Naive thymus-derived CD4-positive, alpha-beta T cell (primary cell): ENCODE measurements at regions not wholly inside any gene's neighbourhood (a gene's known extent, or its start where the extent isn't known, plus 50 kb on each side); places are given as distances from the start of the nearest gene placed in this dataset.
"Not testable (repeated sequence)": the region's sequence is repeated elsewhere in the genome, so short reads cannot be mapped to it uniquely, and the experiment has no call there.

ENCODE experiments used
- ATAC-seq: fragments of 150-1000 bp; cut with Tn5 transposase; 2 replicates; pipeline ENCODE4 v1.10.0; 2021; ENCODE audit warnings: mild to moderate bottlenecking, moderate library complexity
- CTCF ChIA-PET: fragments of 350-600 bp; sonication (Branson Sonifier 250); formaldehyde crosslinking; loops from one replicate; lab custom pipeline; 2021; ENCODE audit warnings: antibody characterized with exemption; lab: Charles Lee
- POLR2A ChIA-PET: fragments of 350-600 bp; sonication (Branson Sonifier 250); formaldehyde crosslinking; loops from one replicate; lab custom pipeline; 2021; ENCODE audit warnings: antibody characterized with exemption, inconsistent platforms; lab: Charles Lee
- DNase-seq, 9 donors: peaks; one replicate each; pipeline versions ENCODE4 v3.0.0 to v3.0.0-alpha.2; 2020 to 2022; ENCODE audit warnings: mixed read lengths in 1 of 9
- H3K27ac ChIP-seq: one replicate; pipeline ENCODE4 v1.7.0; 2013; ENCODE audit warnings: mild to moderate bottlenecking, low read depth, low read length, moderate library complexity
- H3K27me3 ChIP-seq, 2 donors: one replicate each; pipeline ENCODE4 v1.7.0; 2013; ENCODE audit warnings: low read length in 2 of 2, mild to moderate bottlenecking in 2 of 2, moderate library complexity in 2 of 2; ENCODE audit not compliant: control insufficient read depth in 2 of 2, insufficient read depth in 2 of 2
- H3K36me3 ChIP-seq, 3 experiments: 1 replicate in 2 of 3; 2 replicates in 1 of 3; pipeline ENCODE4 v1.7.0; 2013; ENCODE audit warnings: low read length in 3 of 3, mild to moderate bottlenecking in 3 of 3, moderate library complexity in 1 of 3; ENCODE audit not compliant: insufficient read depth in 3 of 3, control insufficient read depth in 2 of 3
- H3K4me1 ChIP-seq, 2 donors: one replicate each; pipeline ENCODE4 v1.7.0; 2013; ENCODE audit warnings: low read length in 2 of 2, mild to moderate bottlenecking in 2 of 2, moderate library complexity in 1 of 2; ENCODE audit not compliant: control insufficient read depth in 2 of 2, insufficient read depth in 2 of 2
- H3K4me3 ChIP-seq: 2 replicates; pipeline ENCODE4 v1.7.0; 2013; ENCODE audit warnings: mild to moderate bottlenecking, low read length
- H3K9me3 ChIP-seq, 3 experiments: 1 replicate in 2 of 3; 2 replicates in 1 of 3; pipeline ENCODE4 v1.7.0; 2013; ENCODE audit warnings: low read length in 3 of 3; ENCODE audit not compliant: control insufficient read depth in 2 of 3
- H3K27ac Mint-ChIP-seq, 9 donors: one replicate each; pipeline ENCODE4 v1.8.0; 2020 to 2022; ENCODE audit warnings: mixed read lengths in 9 of 9, mild to moderate bottlenecking in 8 of 9, moderate library complexity in 5 of 9, inconsistent platforms in 2 of 9
- H3K27me3 Mint-ChIP-seq, 5 donors: one replicate each; pipeline ENCODE4 v1.8.0; 2021 to 2022; ENCODE audit warnings: mixed read lengths in 5 of 5, mild to moderate bottlenecking in 1 of 5
- H3K36me3 Mint-ChIP-seq, 5 donors: one replicate each; pipeline ENCODE4 v1.8.0; 2020 to 2022; ENCODE audit warnings: mixed read lengths in 5 of 5, mild to moderate bottlenecking in 3 of 5, inconsistent platforms in 1 of 5
- H3K4me1 Mint-ChIP-seq, 7 donors: one replicate each; pipeline ENCODE4 v1.8.0; 2020 to 2022; ENCODE audit warnings: mixed read lengths in 7 of 7, mild to moderate bottlenecking in 3 of 7, inconsistent platforms in 1 of 7
- H3K4me3 Mint-ChIP-seq, 10 donors: one replicate each; pipeline ENCODE4 v1.8.0; 2020 to 2022; ENCODE audit warnings: mild to moderate bottlenecking in 10 of 10, mixed read lengths in 10 of 10, moderate library complexity in 6 of 10, inconsistent platforms in 2 of 10
- H3K9me3 Mint-ChIP-seq, 11 donors: one replicate each; pipeline ENCODE4 v1.8.0; 2020 to 2022; ENCODE audit warnings: mixed read lengths in 11 of 11, mild to moderate bottlenecking in 4 of 11, inconsistent platforms in 1 of 11, moderate library complexity in 1 of 11
- intact Hi-C, 2 donors: fragments of 100-400 bp; cut with micrococcal nuclease; formaldehyde crosslinking; loops; one replicate each; pipeline ENCODE4 v1.15.1; 2023

DNA sequence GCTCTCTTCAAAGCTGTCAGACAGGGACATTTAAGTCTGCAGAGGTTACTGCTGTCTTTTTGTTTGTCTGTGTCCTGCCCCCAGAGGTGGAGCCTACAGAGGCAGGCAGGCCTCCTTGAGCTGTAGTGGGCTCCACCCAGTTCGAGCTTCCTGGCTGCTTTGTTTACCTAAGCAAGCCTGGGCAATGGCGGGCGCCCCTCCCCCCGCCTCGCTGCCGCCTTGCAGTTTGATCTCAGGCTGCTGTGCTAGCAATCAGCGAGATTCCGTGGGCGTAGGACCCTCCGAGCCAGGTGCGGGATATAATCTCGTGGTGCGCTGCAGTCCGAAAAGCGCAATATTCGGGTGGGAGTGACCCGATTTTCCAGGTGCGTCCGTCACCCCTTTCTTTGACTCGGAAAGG lies 116.6 kb downstream of the PRL start:
- intact Hi-C loops, ATAC-seq, H3K4me3 ChIP-seq, CTCF ChIA-PET, H3K27ac ChIP-seq, H3K36me3 ChIP-seq, H3K4me3 Mint-ChIP-seq, H3K27me3 Mint-ChIP-seq, H3K27me3 ChIP-seq, POLR2A ChIA-PET, H3K4me1 Mint-ChIP-seq, H3K27ac Mint-ChIP-seq, DNase-seq, H3K4me1 ChIP-seq: not testable (repeated sequence)
- H3K9me3 ChIP-seq = peaks cover 0 to 16% (median 0%) of the 10 kb centered on the region in 3 experiments
- peaks cover 14 to 44% (median 34%) of the 10 kb centered on the region in 11 donors for H3K9me3 Mint-ChIP-seq
- peaks cover 0 to 24% (median 8%) of the 10 kb centered on the region in 5 donors for H3K36me3 Mint-ChIP-seq

- H3K27me3 ChIP-seq = no peaks in the 10 kb centered on the region
- H3K36me3 ChIP-seq = no peaks in the 10 kb centered on the region
- H3K9me3 ChIP-seq = peaks cover 0 to 19% (median 0%) of the 10 kb centered on the region in 3 experiments
- H3K36me3 Mint-ChIP-seq = peaks cover 0 to 24% (median 8%) of the 10 kb centered on the region in 5 donors
- no peak overlapping the region for H3K27ac Mint-ChIP-seq
- H3K4me3 ChIP-seq = no peak overlapping the region
- ChIA-PET CTCF (no interaction called here), POLR2A (no interaction called here)
- intact Hi-C loops = no loop called here
- H3K4me1 ChIP-seq = no peaks in the 10 kb centered on the region
- no peak for ATAC-seq
- H3K4me1 Mint-ChIP-seq = no peaks in the 10 kb centered on the region
- H3K27ac ChIP-seq = no peak overlapping the region
- no peak overlapping the region for H3K4me3 Mint-ChIP-seq
- no peak for DNase-seq
- H3K9me3 Mint-ChIP-seq = peaks cover 14 to 51% (median 37%) of the 10 kb centered on the region in 11 donors
- H3K27me3 Mint-ChIP-seq = peaks cover 0 to 6% (median 0%) of the 10 kb centered on the region in 5 donors
These were observed 112.5 kb downstream of the PRL start for GRCh38 chr6:22184371-22184770.

GRCh38 chr6:22189946-22190345 lies 106.9 kb downstream of the PRL start:
- Histone ChIP-seq H3K36me3 (no peaks in the 10 kb centered on the region), H3K4me1 (no peaks in the 10 kb centered on the region), H3K27me3 (no peaks in the 10 kb centered on the region), H3K4me3 (no peak overlapping the region), H3K27ac (no peak overlapping the region), H3K9me3 (peaks cover 0 to 5% (median 0%) of the 10 kb centered on the region in 3 experiments)
- peaks cover 0 to 5% (median 0%) of the 10 kb centered on the region in 5 donors for H3K36me3 Mint-ChIP-seq
- ChIA-PET POLR2A (no interaction called here), CTCF (no interaction called here)
- no peak for ATAC-seq
- intact Hi-C loops = no loop called here
- no peak for DNase-seq
- no peaks in the 10 kb centered on the region for H3K27me3 Mint-ChIP-seq
- peaks cover 0 to 14% (median 6%) of the 10 kb centered on the region in 11 donors for H3K9me3 Mint-ChIP-seq
- peaks cover 0 to 5% (median 0%) of the 10 kb centered on the region in 7 donors for H3K4me1 Mint-ChIP-seq
- H3K4me3 Mint-ChIP-seq = no peak overlapping the region
- H3K27ac Mint-ChIP-seq = no peak overlapping the region

DNA sequence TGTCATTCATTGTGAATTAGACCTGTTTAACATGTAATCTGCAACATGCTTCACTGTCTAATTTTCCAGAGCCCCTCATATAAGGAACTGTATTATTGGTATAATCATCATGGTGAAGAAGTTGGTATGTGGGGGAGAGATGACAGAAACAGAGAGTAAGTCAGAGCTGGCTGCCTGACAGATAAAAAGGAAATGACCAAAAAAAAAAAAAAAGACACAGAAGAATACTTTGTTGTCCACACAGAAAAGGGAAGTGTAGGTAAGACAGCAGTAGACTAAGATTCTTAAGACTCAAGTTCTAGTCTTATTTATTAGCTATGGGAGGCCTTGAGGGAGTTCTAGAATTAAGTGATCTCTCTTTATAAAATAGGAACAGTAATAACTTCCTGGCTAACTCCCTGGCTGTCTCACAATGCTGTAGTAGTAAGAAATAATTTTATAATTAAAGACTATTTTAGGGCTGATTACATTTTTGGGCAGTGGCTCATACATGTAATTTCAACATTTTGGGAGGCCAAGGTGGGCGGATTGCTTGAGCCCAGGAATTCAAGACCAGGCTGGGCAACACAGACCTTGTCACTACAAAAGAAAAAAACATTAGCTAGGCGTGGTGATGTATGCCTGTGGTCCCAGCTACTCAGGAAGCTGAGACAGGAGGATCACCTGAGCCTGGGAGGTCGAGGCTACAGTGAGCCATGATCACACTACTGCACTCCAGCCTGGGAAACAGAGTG lies 102.5 kb downstream of the PRL start:
- no peak for ATAC-seq
- H3K9me3 Mint-ChIP-seq = peaks cover 0 to 7% (median 0%) of the 10 kb centered on the region in 11 donors
- POLR2A ChIA-PET = no interaction called here
- intact Hi-C loops = no loop called here
- no peak for DNase-seq
- CTCF ChIA-PET = no interaction called here
- Histone ChIP-seq H3K4me3 (no peak overlapping the region), H3K36me3 (no peaks in the 10 kb centered on the region), H3K4me1 (no peaks in the 10 kb centered on the region), H3K9me3 (no peaks in the 10 kb centered on the region), H3K27me3 (no peaks in the 10 kb centered on the region), H3K27ac (no peak overlapping the region)
- H3K4me3 Mint-ChIP-seq = no peak overlapping the region
- no peaks in the 10 kb centered on the region for H3K36me3 Mint-ChIP-seq
- peaks cover 0 to 5% (median 0%) of the 10 kb centered on the region in 7 donors for H3K4me1 Mint-ChIP-seq
- H3K27me3 Mint-ChIP-seq = no peaks in the 10 kb centered on the region
- no peak overlapping the region for H3K27ac Mint-ChIP-seq

GRCh38 chr6:22199771-22200170 lies 97.1 kb downstream of the PRL start:
- intact Hi-C loops = no loop called here
- DNase-seq (no peak), ATAC-seq (no peak)
- Histone ChIP-seq H3K4me1 (no peaks in the 10 kb centered on the region), H3K36me3 (no peaks in the 10 kb centered on the region), H3K4me3 (no peak overlapping the region), H3K27me3 (no peaks in the 10 kb centered on the region), H3K9me3 (no peaks in the 10 kb centered on the region), H3K27ac (no peak overlapping the region)
- Mint-ChIP-seq H3K9me3 (peaks cover 0 to 7% (median 0%) of the 10 kb centered on the region in 11 donors), H3K27me3 (no peaks in the 10 kb centered on the region), H3K27ac (no peak overlapping the region), H3K4me3 (no peak overlapping the region), H3K4me1 (no peaks in the 10 kb centered on the region), H3K36me3 (no peaks in the 10 kb centered on the region)
- CTCF ChIA-PET = no interaction called here
- POLR2A ChIA-PET = no interaction called here

- Mint-ChIP-seq H3K27ac (no peak overlapping the region), H3K4me3 (no peak overlapping the region), H3K4me1 (no peaks in the 10 kb centered on the region), H3K27me3 (peaks cover 0 to 4% (median 0%) of the 10 kb centered on the region in 5 donors), H3K36me3 (no peaks in the 10 kb centered on the region), H3K9me3 (peaks cover 0 to 7% (median 0%) of the 10 kb centered on the region in 11 donors)
- Histone ChIP-seq H3K4me3 (no peak overlapping the region), H3K4me1 (no peaks in the 10 kb centered on the region), H3K36me3 (no peaks in the 10 kb centered on the region), H3K9me3 (no peaks in the 10 kb centered on the region), H3K27me3 (no peaks in the 10 kb centered on the region), H3K27ac (no peak overlapping the region)
- POLR2A ChIA-PET = no interaction called here
- CTCF ChIA-PET = no interaction called here
- ATAC-seq = no peak
- DNase-seq = no peak
- intact Hi-C loops = no loop called here
These were observed 92.7 kb downstream of the PRL start for GRCh38 chr6:22204153-22204552.

- H3K4me3 ChIP-seq = no peak overlapping the region
- ATAC-seq = no peak
- no peaks in the 10 kb centered on the region for H3K4me1 ChIP-seq
- intact Hi-C loops = no loop called here
- Mint-ChIP-seq H3K36me3 (no peaks in the 10 kb centered on the region), H3K4me1 (no peaks in the 10 kb centered on the region), H3K4me3 (no peak overlapping the region), H3K9me3 (peaks cover 0 to 7% (median 0%) of the 10 kb centered on the region in 11 donors), H3K27ac (no peak overlapping the region), H3K27me3 (peaks cover 0 to 4% (median 0%) of the 10 kb centered on the region in 5 donors)
- H3K27ac ChIP-seq = no peak overlapping the region
- H3K9me3 ChIP-seq = no peaks in the 10 kb centered on the region
- CTCF ChIA-PET = no interaction called here
- H3K27me3 ChIP-seq = no peaks in the 10 kb centered on the region
- DNase-seq = no peak
- H3K36me3 ChIP-seq = no peaks in the 10 kb centered on the region
- POLR2A ChIA-PET = no interaction called here
These were observed 91.6 kb downstream of the PRL start for GRCh38 chr6:22205266-22205665.
